Renal cortex interstitium (tissue), 11 donors: ENCODE measurements at regions not wholly inside any gene's neighbourhood (a gene's known extent, or its start where the extent isn't known, plus 50 kb on each side); places are given as distances from the start of the nearest gene placed in this dataset.
"Not testable (repeated sequence)": the region's sequence is repeated elsewhere in the genome, so short reads cannot be mapped to it uniquely, and the experiment has no call there.

Experiments used
- DNase-seq, 11 donors: peaks; one replicate each; pipeline ENCODE4 v3.0.0-alpha.2; 2013; ENCODE audit warnings: low read depth in 9 of 11, low spot score in 4 of 11; ENCODE audit errors: extremely low read depth in 1 of 11

DNA sequence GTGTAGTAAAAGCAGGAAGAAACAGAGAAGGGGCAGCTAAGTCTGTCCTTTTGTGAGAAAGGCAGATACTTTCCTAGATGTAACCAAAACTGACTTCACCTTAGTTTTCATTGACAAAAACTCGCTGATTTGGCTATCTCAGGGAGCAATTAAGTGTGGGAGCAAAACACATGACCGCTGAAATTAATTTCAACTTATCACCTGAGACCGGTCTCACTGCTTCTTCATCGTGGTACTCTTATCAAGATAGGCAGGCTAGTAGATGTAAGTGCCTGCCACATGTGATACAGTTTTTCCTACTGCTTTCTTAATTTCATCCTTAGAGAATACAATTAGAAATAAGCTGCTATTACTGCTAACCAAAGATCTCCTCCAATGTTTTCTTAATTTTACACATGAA lies 168.7 kb downstream of the KBTBD2 start:
- not testable (repeated sequence) for DNase-seq

DNA sequence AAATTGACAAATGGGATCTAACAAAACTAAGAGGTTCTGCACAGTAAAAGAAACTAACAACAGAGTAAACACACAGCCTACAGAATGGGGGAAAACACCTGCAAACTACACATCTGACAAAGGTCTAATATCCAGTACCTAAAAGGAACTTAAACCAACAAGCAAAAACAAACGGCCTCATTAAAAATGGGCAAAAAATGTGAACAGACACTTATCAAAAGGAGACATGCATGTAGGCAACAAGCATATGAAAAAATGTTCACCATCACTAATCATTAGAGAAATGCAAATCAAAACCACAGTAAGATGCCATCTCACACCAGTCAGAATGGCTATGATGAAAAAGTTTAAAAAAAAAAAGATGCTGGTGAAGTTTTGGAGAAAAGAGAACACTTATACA lies 197.4 kb downstream of the KBTBD2 start:
- no peak for DNase-seq

DNA sequence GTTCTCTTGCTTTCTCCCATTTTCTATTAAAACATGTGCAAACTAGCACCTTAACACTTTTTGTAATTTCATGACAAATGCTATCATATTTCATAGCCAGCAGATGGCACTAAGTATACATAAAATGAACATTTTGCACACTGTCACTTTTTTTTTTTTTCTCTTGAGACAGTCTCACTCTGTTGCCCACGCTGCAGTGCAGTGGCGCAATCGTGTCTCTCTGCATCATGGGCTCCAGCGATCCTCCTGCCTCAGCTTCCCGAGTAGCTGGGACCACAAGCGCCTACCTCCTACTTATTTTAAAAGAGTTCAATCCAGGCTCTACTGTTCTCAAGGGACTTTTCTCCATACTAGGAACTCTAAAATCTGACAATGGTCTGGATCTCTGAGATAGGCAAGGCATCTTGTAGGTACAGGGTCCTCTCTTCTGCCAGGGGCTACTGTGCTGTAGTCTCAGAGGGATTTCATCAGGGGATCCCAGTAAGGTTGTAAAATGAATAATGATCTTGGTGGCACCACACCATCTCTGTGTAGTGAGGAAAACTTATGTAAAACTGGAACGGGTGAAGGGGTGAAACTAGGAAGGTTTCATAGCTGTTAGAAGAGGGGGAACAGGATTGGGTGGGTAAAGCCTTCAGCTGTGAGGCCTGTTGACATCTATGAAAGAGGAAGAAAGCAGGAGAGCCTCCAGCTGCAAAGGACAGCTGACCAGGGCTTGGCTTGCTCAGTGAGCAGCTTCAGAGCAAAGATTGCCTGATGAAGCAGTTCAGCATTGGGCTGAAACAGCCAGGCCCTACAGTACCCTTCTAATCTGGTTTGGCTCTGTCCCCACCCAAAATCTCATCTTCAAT lies 196.9 kb downstream of the AVL9 start:
- not testable (repeated sequence) for DNase-seq

DNA sequence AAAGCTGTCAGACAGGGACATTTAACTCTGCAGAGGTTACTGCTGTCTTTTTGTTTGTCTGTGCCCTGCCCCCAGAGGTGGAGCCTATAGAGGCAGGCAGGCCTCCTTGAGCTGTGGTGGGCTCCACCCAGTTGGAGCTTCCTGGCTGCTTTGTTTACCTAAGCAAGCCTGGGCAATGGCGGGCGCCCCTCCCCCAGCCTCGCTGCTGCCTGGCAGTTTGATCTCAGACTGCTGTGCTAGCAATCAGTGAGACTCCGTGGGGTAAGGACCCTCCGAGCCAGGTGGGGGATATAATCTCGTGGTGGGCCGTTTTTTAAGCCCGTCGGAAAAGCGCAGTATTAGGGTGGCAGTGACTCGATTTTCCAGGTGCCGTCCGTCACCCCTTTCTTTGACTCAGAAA lies 192.8 kb downstream of the AVL9 start:
- not testable (repeated sequence) for DNase-seq

DNA sequence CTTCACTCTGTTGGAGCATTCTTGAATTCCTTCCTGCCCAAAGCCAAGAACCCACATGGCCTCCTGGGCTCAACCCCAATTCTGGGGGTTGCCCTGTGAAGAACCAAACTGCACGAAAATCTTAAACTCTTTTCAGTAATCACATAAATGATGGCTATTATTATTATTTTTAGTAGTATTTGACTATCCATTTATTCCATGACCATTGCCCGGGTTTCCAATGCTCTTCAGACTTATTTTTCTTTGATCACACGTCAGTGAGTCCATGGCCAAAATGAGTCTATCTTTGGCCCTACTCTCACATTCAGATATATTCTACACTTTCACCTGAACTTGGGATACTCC lies 185.9 kb downstream of the AVL9 start:
- no peak for DNase-seq

DNA sequence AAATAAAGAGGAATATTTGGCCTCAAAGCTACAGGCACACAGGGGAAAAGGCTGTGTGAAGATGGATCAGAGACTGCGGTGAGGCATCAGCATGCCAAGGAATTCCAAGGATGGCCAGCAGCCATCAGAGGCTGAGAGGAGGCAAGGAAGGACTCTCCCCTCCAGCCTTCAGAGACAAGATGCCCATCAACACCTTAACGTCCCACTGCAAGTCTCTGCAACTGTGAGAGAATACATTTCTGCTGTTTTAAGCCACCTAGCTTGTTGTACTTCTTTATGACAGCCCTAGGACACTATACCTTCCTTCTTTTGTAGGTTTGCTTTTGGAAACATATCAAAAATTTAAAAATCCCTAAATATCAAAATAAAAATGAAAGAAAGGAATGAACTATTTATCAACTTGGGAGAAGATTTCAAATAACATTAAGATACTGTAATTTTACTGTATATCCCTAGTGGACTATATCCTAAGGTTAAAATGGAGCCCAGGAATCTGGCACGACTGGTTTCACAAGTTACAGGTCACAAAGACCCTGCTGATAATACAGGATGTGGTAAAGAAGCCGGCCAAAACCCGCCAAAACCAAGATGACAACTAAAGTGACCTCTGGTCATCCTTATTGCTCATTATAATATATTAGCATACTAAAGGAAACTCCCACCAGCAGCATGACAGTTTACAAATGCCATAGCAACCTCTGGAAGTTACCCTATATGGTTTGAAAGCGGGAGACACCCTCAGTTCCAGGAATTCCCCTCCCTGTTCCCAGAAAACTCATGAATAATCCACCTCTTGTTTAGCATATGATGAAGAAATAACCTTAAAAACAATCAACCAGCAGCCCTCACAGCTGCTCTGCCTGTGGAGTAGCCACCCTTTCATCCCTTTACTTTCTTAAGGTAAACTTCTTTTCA lies 185.2 kb downstream of the AVL9 start:
- peak in 4 of 11 donors; percentile 2 to 18 (median 10) for DNase-seq

DNA sequence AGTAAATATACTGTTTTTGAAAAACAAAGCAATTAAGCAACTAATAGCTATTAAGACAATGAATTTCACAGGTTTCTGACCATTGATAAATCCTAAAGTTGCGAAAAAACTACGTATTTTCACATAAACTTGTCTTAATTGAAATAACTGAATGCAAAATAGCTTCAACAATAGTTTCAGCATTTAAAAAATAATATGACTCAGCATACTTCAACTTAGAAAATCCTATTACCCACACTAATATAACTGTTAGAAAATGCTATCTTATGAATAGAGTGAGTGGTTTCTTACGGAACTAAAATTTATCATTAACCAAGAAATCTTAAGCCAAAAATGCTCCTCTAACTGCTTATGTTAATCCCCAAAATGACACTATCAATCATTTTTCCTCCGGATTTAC lies 183.9 kb downstream of the AVL9 start:
- no peak for DNase-seq

DNA sequence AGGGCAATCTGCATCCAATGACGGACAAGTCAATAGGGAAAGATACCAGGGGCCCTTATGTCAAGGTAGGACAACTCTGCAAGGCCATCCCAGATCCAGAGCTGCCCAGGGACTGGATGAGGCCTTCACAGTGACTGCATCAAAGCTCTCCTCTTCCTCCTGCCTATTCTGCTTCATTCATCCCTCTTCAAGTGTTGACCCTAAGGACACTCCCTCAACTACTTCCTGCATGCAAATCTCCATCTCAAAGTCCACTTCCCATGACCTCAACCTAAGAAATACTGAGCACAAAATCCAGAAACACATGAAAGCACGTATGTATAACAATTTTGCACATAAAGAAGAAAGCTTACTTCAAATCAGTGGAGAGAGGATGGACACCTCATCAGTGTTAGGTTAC lies 182.3 kb downstream of the AVL9 start:
- DNase-seq, result no peak

DNA sequence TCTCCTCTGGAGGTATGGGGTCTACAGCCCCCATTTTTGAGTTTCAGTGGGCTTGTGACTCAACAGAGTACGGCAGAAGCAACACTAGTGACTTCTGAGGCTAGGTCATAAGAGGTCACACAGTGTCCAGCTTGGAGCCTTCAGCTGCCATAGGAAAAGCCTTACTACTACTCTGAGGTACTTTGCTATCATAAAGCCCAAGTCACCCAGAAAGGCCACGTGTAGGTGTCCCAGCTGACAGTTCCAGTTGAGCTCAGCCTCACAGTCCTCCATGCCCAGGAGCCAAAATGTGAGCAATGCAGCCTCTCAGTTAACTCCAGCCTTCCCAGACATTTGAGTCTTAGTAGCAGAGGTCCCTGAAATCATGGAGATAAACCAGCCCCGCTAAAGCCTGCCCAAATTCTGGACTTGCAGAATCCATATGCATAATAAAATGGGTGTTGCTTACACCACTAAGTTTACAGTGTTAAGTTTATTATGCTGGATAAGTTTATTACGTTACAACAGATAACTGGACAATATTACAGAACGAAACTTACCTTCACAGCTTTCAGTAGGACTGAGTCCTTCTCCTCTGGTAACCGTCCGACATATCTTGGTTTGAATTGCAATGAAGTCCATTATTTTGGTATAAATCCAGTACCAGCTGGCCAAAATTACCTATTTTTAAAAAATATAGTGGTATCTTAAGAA lies 181.1 kb downstream of the AVL9 start:
- no peak for DNase-seq

DNA sequence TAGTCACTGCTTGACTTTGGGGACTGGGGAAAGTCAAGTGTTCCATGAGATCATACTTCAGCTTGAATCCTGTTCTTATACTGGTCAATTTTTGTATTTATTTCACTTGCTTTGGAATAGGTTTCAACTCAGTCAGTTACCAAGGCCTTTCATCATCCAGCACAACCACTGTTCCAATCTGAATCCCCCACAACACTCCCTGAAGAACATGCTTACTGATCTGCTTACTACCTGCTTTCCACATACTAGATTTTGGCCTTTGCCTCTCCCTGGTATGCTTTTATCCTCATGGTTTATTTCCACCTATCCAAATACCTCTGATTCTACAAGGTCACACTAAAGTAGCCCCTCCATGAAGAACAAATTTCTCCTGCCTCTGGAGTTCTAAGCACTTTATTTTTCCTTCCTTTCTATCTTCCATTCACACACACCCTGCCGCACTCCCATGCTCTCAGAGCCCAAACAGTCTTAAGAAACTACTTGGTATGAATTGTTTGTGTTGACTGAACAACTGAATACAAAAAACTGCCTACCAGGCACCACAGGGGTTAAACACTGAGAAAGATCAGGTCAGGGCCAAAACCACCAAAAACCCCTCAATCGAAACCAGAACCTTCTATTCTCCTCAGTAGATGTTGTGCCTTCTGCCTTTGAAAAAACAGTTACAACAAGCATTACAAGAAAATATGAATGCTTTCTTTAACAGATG lies 178.1 kb downstream of the AVL9 start:
- DNase-seq, result no peak

DNA sequence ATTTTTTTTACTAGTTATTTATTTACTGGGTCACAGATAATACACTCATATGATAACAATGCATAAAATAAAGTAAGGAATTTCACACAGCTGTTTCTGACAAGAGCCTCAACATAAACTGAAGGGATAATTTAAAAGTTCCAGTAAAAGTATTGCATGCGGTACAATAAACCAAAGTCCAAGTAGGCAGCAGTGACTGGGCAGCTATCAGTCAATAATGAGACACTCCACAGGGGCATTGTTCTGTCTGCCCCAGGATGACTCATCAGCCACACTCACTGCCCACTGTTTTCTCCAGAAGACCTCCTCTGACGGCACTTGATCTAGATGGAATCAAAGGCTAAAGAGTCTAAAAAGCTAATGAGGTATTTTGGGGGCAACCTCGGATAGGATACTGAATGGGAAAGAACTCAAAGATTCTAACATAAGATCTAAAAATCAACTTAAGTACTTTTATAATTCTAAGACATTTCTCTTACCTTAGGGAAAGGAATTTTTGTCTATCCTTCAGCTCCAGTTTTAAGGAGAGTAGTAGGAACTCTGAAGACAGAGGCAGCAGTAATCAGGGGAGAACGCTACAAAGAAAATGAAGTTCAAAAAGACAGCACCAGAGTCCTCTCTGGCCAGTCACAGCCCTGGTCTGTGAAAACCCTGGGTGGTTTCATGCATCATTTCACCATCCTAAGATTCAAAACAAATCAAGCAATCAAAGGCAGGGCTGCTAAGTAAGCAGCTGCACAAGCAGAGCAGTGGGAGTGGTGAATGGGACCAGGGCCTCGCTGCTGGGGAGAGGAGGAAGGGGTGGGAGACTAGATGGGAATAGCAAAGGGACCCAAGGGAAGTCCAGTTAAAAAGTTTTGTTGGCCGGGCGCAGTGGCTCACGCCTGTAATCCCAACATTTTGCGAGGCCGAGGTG lies 175.1 kb downstream of the AVL9 start:
- DNase-seq, result no peak

DNA sequence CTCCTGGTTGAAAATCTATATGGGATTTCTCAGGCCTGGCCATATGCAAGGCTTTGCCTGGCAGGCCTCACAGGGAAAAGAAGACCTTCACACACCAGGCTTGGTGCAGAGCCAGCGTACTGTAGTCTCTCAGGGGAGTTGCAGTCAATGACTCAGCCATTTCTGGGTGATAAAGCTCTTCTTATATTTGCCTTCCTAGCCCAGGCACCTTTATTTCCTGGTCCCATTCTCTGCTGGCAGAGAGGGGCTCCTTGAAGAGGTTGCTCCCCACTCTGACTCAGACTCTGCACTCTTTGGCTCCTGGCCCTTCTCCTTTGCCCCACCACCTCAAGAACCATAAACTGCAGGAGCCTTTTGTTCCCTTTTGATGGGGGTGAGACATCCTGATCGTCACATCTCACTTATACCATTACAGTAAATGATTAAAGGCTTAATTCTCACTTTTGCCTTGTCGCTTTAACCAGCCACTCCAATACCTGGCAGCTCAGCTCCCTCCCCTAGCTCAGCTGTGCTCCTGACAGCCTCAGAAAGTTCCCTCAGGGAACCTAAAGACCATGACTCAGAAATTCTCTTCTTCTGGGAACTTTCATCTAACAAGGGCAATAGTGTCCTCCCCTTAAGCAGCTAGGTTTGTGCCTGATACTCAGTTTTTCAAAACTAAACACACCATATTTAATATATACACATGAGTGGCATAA lies 174.0 kb downstream of the AVL9 start:
- DNase-seq, result not testable (repeated sequence)

DNA sequence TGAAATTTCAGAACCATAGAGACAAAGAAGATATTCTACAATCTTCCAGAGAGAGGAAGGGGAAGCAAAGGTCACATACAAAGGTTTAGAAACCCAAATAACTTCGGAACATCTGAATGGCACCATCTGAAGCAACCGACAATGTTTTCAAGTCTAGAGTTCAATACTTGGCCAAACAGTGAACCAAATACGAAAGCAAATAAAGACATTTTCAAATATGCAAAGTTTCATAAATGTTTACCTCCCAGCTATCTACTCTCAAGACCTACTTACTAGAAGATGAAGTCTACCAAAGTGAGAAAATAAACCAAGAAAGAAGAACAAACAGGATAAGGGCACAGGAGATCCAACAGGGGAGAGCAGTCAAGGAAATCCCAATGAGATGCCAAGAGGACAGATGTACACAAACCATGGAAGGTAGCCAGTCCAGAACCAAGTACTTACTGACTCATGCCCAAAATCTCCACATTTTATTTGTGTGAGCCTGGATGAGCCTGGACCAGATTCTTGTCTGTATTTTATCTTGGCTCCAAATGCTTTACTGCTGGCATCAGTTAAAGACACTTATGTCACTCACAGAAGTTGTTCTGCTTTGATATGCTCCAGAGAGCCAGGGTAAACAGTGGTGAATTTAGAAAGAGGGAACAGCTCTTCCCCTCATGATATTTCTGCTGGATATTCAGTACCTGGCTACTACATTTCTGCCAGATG lies 173.3 kb downstream of the AVL9 start:
- not testable (repeated sequence) for DNase-seq

DNA sequence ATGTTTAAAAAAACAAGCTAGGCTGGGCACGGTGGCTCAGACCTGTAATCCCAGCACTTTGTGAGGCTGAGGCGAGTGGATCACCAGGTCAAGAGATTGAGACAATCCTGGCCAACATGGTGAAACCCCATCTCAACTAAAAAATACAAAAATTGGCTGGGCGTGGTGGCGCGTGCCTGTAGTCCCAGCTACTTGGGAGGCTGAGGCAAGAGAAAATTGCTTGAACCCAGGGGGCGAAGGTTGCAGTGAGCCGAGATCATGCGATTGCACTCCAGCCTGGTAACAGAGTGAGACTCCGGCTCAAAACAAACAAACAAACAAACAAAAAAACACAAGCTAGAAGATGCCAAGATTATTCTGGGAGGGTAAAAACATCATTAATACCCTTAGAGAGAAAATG lies 172.3 kb downstream of the AVL9 start:
- DNase-seq, result not testable (repeated sequence)

DNA sequence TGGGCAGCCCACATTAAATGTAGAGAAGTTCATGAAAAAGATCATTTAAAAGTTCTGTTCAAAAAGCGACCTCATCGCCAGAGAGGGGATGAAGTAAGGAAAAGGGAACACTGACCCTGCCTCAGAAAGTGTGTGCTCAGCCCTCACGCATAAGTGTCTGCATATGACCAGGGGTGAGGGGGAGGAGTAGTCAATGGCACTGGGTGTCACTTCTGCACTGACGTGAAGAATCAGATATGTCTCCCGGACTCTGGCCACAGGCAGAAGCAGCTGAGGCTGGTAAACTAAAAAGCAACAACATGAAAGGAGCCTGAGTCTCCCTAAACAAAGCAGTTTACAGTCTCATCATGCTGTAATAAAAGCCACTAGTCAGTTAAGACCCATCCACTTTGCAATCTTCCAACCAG lies 168.5 kb downstream of the AVL9 start:
- not testable (repeated sequence) for DNase-seq

DNA sequence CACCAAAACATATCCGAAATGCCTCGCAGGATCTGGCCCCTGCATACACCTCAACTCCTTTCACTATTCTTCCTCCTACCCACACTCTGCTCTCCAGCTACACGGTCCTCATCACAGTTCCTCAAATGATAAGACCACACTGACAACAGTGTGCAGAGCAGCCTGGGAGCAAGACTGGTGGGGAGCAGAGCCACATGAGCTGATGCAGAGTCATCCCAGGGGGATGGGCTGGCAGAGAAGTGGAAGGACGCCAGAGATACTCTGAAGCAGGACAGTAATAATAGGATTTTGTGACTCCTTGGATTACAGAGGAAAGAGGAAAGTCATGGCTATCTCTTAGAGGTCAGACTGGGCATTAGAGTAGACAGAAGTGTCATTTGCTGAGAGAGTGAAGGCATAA lies 167.2 kb downstream of the AVL9 start:
- DNase-seq, result not testable (repeated sequence)

DNA sequence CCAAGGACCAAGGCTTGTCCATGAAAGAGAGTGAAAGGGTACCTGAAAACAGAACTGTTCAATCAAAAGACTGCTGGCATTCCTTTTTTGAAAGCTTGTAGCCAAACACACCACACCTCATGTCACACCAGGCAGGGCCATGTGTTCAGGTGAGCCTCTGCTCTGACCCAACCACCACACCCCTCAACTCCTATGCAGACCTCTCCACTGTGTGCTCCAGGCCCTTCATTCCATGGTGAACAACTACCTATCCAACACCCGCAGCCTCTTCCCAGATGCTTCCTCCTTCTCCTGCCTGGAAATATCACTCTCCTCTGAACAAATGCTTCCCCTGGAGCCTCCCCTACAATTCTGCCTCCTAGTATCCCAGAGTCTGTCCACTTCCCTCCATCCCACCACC lies 166.6 kb downstream of the AVL9 start:
- DNase-seq, result no peak
